SK-N-DZ (cell line): ENCODE measurements at regions not wholly inside any gene's neighbourhood (a gene's known extent, or its start where the extent isn't known, plus 50 kb on each side); places are given as distances from the start of the nearest gene placed in this dataset.
A peak's percentile ranks its signal among the peaks of the same experiment; 100 is the strongest.
"Not testable (repeated sequence)": the region's sequence is repeated elsewhere in the genome, so short reads cannot be mapped to it uniquely, and the experiment has no call there.

ENCODE experiments used
- DNase-seq: peaks from one replicate; pipeline ENCODE4 v3.0.0-alpha.2; 2015; ENCODE audit warnings: low spot score

DNA sequence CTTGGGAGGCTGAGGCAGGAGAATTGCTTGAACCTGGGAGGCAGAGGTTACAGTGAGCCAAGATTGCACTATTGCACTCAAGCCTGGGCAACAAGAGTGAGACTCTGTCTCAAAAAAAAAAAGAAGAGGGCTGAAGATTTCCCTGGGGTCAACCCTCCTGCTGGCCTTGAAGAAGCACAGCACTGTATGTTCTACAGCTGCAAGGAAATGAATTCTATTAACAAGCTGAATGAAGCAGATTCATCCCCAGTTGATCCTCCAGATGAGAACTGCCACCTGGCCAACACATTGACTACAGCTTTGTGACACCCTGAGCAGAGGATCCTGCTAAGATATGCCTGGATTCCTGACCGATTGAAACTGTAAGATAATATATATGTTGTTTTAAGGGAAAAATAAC, 129.5 kb downstream of the ADSS2 start:
- no peak for DNase-seq

DNA sequence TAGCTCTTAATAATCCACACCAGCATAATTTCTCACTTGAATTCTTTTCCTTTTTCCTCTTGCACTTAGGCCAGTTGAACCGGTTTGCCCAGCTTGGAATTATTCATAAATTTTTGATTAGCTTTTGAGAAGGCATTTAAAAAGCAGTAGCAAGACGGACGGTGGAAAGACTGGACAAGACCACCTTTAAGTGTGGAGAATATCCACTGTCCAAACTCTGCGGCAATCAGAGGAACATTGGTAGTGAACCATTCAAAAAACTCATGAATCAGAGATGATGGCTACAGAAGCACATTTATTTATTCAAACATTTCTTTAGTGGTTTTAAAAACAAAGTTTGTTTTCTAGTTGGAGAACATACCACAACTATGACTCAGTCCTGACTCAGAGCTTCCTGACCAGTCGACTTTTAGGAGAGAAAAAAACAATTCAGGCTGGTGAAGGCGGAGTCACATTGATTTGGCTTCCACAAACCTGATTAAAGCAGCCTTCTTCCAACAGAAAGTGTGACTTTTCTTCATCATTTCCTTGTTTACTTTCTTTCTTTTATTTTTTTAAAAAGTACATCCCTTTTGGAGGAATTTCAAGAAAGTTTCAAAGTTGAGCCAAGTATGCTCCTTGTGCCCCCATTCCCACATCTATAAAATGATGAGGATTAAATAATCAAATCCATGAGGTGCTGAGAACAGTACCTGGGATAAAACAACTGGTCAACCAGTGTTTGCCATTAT, 128.8 kb downstream of the ADSS2 start:
- no peak for DNase-seq

DNA sequence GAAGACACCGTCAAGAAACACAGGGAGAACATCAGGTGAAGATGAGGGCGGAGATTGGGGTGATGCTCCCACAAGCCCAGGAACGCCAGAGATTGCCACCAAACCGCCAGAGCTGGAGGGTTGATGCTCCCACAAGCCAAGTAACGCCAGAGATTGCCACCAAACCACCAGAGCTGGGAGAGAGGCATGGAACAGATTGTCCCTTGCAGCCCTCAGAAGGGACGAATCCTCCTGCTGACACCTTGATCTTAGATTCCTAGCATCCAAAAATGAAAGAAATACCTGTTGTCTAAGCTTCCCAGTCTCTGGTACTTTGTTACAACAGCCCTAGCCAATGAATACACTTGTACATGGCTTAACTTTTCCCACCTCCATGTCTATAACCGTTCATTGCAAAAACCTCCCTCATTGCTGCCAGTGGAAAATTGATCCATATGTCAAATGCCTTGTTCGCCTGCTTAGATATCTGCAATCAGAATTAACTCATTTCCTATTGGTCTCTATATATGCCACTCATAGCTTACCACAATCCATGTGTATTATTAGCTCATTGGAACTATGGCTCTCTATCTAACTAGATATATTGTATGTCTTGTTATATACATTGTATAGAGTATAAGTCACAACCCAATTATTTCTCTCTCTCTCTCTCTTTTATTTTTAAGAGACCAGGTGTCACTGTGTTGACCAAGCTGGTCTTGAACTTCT, 127.4 kb downstream of the ADSS2 start:
- no peak for DNase-seq

DNA sequence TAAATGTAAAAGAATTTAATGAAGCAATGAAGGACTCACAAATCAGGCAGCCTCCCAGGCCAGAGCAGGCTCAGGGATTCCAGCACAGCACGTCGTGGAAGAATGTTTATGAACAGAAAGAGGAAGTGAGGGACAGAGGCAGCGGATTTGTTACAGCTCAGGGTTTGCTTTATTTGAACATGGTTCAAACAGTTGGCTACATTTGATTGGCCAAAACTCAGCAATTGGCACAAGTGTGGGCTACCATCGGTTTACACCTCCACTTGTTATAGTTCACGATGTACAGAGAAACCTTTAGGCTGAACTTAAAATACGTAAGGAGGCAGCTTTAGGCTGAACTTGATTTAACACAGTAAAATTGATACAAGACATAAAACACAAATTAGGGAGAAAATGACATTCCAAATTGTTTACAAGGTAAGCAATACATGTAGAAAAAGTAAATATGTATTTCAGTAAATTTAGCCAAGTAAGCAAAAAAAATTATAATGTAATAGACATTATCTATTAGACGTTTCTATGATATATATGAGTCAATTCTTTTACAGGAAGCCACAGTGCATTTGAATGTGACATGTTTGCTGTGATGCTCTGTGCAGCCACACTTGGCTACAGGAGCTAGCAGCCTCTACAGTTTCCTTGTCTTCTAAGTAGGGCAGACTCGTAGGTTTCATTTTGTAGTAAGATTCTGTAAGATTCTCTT, 126.5 kb downstream of the ADSS2 start:
- DNase-seq, result no peak

DNA sequence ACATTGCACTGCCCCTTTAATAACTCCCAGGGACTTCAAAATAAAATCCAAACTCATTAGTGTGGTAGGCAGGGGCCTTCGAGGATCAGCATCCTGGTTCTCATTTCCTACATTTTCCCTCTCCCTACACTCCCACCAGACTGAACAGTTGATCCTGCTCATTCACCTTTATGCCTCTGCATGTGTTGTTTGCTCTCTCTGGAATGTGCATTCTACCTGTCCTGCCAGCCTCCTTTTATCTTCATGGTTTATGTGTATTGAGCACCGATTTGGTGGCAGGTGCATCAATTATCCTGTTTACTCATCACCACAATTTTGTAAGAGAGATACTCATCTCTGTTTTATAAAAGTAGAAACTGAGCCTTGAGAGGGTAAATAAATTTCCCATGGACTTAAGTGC, 125.0 kb downstream of the ADSS2 start:
- no peak for DNase-seq

DNA sequence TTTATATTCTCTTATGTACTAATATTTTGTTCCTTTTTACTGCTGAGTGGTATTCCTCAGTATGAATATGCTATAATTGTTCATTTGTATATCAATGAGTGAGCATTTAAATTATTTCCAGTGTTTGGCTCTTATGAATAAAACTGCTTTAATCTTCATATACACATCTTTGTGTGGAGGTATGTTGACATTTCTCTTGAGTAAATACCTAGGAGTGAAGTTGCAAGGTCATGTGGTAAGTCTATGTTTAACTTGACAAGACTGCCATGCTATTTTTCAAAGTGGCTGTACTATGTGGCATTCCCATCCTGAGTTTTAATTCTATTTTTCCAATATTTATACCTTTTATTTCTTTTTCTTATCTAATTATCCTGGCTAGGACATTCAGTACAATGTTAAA, 124.2 kb downstream of the ADSS2 start:
- no peak for DNase-seq

DNA sequence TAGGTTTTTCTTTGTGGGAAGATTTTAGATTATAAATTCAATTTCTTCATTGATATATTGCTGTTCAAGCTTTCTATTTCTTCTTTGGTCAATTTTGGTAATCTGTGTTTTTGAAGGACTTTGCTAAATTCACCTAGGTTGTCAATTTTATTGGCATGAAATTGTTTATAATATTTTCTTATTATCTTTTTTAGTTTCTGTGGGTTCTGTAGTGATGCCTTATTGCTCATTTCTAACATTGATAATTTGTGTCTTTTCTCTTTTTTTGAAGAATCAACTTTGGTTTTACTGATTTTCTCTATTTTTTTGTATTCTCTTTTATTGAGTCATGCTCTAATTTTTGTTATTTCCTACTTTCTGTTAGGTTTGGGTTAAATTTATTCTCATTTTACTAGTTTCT, 123.2 kb downstream of the ADSS2 start:
- no peak for DNase-seq

DNA sequence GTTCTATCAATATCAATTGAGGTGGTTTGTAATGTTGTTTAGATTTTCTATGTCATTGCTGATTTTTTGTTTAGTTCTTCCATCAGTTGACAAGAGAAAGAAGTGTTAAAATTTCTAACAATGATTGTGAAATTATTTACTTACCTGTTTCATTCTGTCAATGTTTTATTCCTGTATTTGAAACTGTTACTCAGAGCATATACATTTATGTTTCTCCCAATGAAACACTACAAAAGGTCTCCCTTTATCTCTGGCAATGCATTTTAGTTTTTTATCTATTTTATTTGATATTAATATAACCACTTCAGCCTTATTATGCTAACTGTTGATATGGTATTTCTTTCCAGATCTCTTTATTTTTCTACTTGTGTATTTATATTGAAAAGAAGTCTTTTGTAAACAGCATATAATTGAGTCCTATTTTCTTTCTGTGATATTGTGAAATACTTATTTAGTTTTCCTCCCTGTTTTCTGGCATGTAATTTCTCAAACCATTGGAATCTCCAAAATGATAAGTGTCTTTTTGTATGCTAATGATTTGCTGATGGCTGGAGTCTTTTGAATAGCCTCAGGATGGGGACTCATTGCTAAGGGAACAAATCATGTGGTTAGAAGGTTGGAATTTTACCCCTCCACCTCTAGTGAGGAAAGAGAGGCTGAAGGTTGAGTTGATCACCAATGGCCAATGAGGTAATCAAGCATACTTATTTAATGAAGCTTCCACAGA, 122.0 kb downstream of the ADSS2 start:
- no peak for DNase-seq

DNA sequence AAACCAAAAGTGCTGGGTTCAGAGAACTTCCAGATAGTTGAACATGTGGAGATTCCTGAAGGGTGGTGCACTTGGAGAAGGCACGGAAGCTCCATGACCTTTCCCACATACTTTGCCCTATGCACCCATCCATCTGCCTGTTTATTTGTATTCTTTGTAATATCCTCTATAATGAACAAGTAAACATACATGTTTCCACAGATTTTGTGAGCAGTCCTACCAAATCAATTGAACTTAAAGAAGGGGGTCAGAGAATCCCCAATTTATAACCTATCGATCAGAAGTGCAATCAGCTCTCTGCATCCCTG, 121.4 kb downstream of the ADSS2 start:
- no peak for DNase-seq

DNA sequence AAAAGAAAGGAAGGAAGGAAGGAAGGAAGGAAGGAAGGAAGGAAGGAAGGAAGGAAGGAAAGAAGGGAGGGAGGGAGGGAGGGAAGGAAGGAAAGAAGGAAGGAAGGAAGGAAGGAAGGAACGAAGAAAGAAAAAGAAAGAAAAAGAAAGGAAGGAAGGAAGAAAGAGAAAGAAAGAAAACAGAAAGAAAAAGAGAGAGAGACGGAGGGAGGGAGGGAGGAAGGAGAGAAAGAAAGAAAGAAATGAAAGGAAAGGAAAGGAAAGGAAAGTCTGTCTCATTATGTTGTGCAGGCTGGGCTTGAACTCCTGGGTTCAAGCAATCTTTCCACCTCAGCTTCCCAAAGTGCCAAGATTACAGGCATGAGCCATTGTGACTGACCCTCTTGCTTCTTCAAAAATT, 118.9 kb downstream of the ADSS2 start:
- DNase-seq, result not testable (repeated sequence)

DNA sequence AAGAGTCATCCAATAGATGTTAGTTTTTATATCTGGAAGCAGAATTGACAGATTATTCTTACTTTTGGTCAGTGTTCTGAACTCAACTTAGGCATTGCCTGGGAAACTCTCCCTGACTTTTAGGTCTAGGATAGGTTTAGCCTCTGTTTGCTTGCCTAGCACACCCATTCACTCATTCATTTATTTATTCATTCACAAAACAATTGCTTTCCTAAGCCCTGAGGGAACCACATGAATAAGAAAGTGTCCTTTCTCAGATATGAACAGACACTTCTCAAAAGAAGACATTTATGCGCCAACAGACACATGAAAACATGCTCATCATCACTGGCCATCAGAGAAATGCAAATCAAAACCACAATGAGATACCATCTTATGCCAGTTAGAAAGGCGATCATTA, 117.4 kb downstream of the ADSS2 start:
- not testable (repeated sequence) for DNase-seq

DNA sequence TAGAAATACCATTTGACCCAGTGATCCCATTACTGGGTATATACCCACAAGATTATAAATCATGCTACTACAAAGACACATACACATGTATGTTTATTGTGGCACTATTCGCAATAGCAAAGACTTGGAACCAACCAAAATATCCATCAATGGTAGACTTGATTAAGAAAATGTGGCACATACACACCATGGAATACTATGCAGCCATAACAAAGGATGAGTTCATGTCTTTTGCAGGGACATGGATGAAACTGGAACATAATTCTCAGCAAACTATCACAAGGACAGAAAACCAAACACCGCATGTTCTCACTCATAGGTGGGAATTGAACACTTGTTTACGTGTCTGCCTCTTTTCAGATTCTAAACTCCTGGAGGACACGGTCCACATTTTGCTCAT, 116.9 kb downstream of the ADSS2 start:
- DNase-seq, result not testable (repeated sequence)

DNA sequence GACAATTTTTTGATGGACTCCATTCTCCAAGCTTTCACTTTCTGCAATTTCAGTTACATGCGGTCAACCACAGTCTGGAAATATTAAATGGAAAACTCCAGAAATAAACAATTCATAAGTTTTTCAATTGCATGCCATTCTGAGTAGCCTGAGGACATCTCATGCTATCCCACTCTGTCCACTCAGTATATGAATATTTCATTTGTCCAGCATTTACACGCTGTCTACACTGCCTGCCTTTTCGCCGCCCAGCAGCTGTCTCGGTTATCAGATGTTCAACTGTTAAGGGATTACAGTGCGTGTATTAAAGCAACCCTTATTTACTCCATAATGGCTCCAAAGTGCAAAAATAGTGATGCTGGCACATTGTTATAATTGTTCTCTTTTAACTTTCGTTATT, 116.3 kb downstream of the ADSS2 start:
- DNase-seq, result no peak

DNA sequence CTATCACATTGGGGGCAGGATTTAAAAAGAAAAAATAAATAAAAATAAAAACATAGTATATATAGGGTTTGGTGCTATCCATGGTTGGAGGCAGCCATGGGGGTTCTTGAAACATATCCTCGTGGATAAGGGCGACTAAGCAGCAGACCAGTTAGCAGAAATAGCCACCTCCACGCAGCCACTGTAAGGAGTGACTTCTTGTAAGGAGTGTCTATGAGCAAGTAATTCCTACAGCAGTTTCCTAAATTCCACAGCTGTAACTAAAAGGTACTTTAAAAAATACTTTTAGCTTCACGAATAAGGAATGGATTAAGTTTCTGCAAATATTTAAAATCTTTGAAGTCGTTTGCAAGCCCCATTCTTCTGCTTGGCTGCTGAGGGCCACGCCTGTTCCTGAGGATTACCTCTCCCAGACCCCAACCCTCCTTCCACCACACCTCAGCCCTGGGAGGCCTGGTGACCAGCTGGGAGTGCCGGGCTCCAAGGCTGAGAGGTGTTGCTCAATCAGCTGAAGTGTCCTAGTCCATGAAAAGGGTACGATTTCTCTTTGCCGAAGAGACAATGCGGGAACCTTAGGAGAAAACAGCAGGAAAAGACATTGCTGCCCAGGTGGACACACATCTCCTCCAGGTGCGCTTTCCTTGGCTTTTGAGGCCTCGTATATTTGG, 115.3 kb downstream of the ADSS2 start:
- no peak for DNase-seq

DNA sequence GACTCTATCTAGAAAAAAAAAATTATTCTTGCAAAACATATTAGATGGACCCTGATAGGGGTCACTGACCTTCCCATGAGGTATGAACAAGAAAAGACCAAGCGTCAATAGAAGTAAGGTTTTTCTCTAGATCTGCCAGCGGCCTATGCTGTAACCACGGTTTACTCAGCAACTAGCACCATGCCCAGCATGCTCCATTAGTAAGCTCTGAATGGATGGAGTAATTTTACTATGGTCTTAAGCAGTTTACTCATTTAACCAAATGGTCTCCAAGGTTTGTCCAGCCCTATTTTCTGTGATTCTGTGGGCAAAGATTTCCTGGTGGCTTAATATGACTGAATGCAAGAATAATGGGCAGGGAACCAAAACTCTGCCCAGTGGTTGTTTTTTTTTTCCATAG, 113.9 kb downstream of the ADSS2 start:
- DNase-seq, result no peak

DNA sequence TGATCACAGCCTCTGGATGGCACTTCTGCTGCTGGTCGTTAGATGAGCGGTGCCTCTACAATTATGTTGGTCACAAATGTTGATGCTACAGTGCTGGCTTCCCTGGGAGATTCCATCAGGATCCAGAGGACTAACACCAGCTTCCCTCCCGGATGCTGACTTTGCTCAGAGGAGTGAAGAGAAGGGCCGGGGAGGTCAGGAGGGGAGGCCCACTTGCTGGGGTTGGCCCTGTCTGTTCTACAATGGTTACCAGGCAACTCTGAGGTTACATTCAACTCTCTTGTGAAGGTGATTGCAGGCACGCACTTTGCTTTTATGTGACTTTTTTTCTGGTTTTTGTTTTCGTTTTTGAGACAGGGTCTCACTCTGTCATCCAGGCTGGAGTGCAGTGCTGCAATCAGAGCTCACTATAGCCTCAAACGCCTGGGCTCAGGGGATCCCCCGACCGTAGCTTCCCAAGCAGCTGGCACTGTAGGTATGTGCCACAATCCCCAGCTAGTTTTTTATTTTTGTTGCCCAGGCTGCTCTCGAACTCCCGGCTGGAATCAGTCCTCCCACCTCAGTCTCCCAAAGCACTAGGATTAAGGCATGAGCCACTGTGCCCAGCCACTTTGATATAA, 112.5 kb downstream of the ADSS2 start:
- no peak for DNase-seq

DNA sequence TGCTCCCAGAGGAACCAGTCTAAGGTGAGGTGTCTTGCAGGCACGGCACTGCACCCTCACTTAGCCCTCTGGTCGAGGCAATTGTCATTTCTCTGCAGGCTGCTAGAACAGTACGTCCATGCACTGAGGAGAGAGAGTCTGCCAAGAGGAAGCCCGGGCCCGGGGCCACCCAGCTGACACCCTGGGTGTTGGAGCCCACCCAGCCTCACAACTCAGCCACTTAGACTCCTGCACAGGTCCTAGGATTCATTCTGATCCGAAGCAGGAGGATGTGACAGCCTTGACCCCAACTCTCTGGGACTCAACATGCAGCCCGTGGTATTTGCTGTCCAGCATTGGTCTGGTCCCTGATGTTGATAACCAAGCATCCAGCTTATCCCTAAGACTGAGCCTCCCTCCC, 111.9 kb downstream of the ADSS2 start:
- no peak for DNase-seq

DNA sequence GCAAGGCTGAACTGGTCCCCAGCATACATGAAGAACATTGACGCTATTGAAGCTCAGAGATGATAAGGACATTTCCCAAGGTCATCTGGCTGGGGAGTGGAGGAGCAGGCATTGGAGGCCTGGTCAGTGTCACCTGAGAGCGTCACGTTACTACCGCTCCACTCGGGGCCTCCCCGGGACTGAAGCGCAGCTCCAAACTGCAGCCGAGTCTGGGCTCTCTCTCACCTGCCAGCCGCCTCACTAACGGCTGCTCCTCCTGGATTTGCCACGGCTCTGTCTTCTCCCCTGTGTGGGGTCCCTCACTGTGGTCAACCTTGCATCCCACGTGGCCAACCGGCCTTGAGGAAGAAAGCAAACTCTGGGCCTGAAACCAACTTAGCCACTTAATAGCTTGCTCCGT, 111.3 kb downstream of the ADSS2 start:
- peak; percentile 24 for DNase-seq

DNA sequence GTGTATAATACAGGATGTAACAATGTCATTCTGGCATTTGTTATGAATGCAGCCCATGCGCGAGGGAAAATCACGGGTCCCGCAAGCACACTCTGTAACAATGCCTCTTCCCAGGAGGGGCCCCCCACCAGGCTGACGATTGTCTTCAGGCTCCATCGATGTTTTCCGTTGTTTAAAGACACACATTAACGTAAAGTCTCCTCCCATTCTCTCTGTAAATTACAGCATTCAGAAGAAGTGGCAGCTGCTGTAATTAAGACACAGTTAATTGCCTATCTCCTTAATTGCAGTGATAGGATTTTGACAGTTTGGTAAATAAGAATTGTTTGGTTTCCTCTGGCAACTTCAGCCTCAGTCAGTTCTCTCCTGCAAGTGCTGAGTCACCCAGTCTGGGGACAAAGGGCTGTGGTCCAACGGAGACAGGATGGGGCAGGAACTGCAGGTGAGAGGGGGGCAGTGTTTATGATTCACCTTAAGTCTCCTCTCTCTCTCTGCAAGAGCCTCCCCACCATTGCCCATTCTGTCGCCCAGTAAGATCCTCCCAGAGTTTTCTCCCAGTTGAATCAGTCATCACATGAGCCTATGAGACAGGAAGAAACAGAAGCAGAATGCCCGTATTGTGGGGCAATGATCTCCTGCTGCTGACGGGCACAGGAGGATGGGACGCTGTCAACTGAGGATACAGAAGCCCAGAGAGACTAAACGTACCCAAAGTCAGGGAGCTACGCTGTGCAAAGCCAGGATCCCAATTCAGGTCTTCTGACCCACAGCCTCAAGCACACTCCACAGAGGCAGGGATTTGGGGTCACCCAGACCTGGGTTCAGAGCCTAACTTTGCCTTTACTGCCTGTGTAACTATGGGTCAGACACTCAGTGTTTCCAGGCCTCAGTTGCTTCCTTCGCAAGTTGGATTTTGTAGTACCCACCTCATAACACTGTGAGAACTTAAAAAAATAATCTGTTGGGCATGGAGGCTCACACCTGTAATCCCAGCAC, 110.0 kb downstream of the ADSS2 start:
- DNase-seq, result no peak

DNA sequence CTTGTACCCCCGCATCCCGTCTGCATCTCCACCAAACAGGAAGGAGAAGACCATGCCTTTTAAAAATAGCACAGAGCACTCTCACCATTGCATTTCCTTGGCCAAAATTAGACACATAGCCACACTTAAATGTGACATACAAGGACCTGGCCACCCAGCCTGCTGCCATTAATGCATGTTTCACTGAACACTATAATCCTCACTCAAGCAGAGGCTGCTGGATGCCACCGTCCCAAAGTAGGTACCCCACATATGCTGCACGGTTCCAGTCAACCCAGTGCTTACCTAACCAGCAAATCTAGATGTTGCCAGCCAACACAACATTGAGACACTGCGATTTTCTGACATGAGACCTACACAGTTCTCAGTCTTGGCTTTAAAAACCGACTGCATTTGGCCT, 107.7 kb downstream of the ADSS2 start:
- DNase-seq, result no peak
